ENCODE measurements at regions not wholly inside any gene's neighbourhood (a gene's known extent, or its start where the extent isn't known, plus 50 kb on each side); places are given as distances from the start of the nearest gene placed in this dataset.

GRCh38 chr6:150713487-150713886, 113.8 kb downstream of the PLEKHG1 start:
- DNase-seq = no peak

DNA sequence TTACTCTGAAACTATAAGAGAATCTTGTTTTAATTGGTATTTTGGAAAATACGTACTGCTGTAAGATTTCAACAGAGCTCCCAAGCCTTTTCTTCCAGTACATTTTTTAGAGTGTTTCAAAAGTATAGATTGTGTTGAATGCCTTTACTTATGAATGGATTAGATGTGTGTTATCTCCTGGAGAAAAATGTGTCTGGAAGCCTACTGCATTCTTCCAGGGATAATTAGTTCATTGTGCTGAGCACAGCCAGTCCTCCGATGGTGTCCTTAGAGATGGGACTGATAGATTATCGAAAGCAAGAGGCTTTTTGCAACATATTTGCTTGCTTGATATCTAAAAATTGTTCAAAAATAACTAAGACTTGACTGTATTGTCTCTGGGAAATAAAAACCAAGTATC, 114.2 kb downstream of the PLEKHG1 start:
- no peak for DNase-seq

- no peak for DNase-seq
Measured at GRCh38 chr6:150715133-150715532, 115.4 kb downstream of the PLEKHG1 start.

GRCh38 chr6:150717419-150717818, 117.7 kb downstream of the PLEKHG1 start:
- no peak for DNase-seq

DNA sequence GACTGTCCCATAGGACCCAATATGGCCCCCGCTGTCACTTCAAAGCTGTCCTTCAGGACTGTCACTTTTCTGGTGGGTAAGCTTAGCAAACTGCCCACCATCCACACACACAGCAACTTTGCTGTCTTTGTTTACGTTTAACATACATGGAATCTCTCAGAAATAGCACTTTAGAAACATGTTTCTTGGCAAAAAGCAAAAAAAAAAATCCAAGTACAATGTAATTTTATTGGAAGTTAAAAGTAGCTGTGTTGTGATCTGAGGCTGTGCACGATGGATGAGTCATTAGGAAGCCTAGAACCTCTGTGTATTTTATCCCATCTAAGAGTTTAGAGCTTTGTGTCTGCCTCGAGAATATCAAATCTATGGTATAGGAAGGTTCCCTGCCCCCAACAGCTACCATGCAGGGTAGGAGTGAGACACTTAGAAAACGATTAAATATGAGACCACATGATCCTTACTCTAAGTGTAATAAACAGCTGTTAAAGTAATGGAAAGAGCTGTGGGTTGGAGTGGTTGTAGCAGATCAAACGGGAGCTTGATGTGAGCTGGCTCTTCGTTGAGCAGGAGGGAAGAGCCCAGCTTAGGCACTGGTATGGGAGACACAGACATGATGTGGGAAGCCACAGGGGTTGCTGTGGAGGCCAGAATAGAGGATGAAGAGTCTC, 119.5 kb downstream of the PLEKHG1 start:
- no peak for DNase-seq

DNA sequence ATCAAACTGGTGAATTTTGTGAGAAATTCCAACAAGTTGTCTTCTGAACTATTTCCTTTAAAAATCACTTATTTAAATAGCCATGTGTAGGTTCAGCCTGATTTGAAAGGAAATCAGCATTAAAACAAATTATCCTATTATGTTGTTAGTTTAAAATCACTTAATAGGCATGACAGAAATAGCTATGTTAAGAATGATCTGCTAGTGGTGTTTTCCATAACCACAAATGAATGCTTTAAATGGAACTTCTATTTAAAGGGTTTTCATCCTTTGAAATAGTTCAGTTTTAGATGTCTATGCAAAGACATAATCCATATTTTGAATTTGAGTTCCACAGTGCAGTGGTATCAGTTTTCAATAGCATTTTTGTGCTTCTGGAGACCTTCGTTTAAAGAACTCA, 120.1 kb downstream of the PLEKHG1 start:
- DNase-seq = no peak

- no peak for DNase-seq
Measured at GRCh38 chr6:150720774-150721233, 121.1 kb downstream of the PLEKHG1 start.

- DNase-seq = no peak
Measured at GRCh38 chr6:150721418-150722266, 122.0 kb downstream of the PLEKHG1 start.

- DNase-seq = no peak
Measured at GRCh38 chr6:150722614-150723344, 123.1 kb downstream of the PLEKHG1 start.

DNA sequence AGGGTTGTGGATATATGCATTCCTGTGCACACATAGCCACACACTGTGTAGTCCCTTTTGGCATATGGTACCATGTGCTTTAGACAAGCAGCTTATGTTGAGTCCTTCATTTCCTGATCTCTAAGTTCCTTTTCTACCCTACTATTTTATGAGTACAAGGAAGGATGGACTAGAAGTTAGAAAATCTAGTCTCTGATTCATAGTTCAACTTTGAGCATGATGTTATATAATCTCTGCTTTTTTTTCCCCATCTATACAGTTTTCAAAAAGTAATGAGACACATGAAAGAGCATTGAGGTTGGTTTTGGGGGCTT, 123.6 kb downstream of the PLEKHG1 start:
- DNase-seq = no peak

DNA sequence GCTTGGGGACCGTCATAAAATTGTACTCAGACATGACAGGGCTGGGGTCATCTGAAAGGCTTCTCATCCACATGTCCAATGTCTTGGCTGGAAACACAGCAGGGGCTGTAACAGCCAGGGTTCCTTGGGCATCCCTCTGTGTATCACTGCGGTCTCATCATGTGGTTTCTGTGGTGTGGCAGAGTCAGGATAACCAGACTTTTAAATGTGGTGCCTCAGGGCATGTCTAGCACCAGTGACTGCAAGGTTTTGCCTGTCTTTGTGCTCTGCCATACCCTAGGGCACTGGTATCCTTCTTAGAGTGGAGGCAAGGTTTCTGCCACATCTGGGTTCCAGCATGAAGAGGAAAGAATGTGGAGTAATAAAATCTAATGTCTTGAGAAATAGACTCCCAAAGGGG, 124.2 kb downstream of the PLEKHG1 start:
- no peak for DNase-seq

- no peak for DNase-seq
Measured at GRCh38 chr6:150725795-150726194, 126.1 kb downstream of the PLEKHG1 start.

GRCh38 chr6:150729188-150729748, 129.6 kb downstream of the PLEKHG1 start:
- DNase-seq = no peak

DNA sequence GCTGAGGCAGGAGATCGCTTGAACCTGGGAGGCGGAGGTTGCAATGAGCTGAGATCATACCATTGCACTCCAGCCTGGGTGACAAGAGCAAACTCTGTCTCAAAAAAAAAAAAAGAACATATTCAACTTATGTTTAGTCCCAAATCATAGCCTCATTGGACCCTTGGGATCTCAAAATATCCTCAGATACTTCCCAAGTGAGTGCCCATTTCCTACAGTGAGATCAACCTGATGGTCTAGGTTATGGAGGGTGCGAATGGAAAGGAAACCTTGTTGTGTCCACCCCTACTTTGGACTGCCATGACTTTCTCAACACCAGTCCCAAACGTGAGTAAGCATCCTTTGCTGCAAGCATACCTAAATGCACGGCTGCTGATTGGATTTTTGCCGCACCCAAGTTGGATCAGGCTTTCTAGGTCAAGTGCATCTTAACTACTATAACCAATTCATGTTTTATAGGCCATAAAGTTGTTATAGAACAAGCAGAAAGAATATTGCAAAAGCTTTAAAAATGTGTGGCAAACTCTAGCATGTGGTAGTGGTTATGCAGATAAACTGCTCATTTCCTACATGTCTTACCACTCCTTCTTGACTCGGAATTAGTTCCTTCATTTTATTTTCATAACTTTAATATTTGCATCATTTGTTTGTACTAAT, 131.2 kb downstream of the PLEKHG1 start:
- DNase-seq = no peak

GRCh38 chr6:150732765-150733539, 132.6 kb upstream of the MTHFD1L start:
- no peak for DNase-seq

GRCh38 chr6:150733726-150734125, 131.8 kb upstream of the MTHFD1L start:
- no peak for DNase-seq

DNA sequence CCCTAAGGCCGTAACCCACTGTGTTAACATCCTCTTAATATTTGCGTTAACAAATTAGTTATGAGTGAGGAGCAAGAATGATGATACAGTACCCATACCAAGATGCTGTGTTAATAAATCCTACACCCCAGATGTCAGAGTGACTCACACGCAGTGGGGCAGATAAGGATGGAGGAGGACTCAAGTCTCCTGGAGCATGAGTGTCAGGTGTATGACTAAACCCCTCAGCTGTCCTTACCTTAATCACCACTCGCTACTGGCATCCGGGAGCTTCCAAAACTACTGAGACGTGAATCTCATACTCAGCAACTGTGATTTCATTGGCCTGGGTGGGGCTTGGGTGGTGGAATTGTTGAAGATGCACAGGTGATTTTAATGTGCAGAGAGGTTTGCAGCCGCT, 131.3 kb upstream of the MTHFD1L start:
- no peak for DNase-seq

DNA sequence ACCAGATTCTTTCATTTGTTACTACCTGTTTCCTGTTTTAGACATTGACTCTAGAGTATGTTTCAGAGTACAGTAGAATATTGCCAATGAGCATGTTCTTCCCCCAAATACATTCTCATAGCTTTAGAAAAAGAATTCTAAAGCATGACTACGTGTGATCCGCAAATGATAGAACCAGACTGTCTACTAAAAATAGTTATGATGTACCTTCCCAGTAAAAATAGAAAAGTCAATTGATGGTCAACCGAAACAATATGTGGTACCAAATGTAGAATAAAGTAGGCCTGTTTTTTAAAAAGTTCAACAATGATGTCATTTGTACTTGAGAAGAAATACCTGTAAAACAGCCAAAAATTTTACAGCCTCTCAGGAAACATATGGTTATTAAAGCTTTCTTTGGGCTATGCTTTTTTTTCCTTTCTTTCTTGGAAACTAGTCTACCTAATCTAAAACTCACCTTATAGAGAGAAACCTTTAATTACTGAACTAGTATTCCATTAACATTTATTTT, 130.1 kb upstream of the MTHFD1L start:
- no peak for DNase-seq

- DNase-seq = no peak
Measured at GRCh38 chr6:150738092-150738629, 127.3 kb upstream of the MTHFD1L start.

DNA sequence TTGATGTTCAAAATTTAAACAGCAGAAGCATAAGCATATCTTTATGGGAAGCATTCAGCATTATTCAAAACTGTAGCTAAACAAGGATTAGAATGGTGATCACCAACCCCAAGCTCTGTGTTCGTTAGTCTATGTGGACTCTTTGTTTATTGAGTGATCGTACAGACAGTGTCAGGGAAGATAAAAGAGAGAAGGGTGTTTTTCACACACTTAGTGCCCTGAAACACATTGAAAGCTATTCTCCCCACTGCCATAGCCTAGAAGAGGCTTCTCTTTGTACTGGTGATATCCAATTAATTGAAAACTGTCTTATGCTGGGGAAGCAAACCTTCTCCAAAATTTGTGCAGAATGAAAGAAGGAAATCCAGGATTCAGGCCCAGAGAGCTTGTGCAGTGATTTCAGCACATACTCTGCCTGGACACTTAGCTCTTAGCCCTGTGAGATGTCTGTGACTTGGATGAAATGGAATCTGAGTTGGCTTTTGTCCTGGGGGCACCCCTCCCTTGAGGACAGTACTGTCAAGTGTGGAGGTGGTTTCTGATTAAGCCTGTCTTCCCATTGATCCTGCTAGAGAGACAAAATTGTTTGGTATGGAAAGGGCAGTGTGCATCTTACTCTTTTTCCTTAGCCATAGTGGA, 125.7 kb upstream of the MTHFD1L start:
- DNase-seq = no peak

DNA sequence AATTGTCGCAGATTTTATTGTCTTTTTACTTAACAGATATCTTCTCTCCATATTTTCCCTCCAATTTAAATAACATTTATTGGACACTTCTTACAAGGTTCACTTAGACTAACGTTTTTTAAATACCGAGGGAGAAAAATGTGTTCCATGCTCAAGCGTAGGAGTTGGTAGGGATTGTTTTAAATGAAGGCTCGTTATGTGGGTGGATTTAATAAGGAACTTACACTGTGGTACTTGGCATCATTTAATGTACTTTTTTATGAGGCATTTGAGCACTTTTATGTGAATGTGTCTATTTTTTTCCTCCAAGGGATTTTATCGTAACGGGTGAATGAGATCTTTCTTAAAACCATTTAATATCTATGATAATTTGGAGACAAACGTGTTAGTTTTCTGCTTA, 125.0 kb upstream of the MTHFD1L start:
- DNase-seq = no peak

Measured in suppressor macrophage (primary cell).